BLaER1 treated with 17β-estradiol and CSF1 and Interleukin-3, amounts not matched to agents 10 nM and 100 nM (cell line): ENCODE measurements at regions not wholly inside any gene's neighbourhood (a gene's known extent, or its start where the extent isn't known, plus 50 kb on each side); places are given as distances from the start of the nearest gene placed in this dataset.

Source experiments
- H3K27ac ChIP-seq, 11 experiments: shearing (Covaris generic); formaldehyde crosslinking; 2 replicates each; pipeline ENCODE4 v1.8.1; 2022
- H3K27me3 ChIP-seq, 11 experiments: shearing (Covaris generic); formaldehyde crosslinking; 2 replicates each; pipeline ENCODE4 v1.8.1; 2022
- H3K36me3 ChIP-seq, 11 experiments: shearing (Covaris generic); formaldehyde crosslinking; 2 replicates each; pipeline ENCODE4 v1.8.1; 2022
- H3K4me1 ChIP-seq, 10 experiments: shearing (Covaris generic); formaldehyde crosslinking; 2 replicates each; pipeline ENCODE4 v1.8.1; 2022
- H3K4me2 ChIP-seq, 11 experiments: shearing (Covaris generic); formaldehyde crosslinking; 2 replicates each; pipeline ENCODE4 v1.8.1; 2022
- H3K4me3 ChIP-seq, 10 experiments: shearing (Covaris generic); formaldehyde crosslinking; 2 replicates each; pipeline ENCODE4 v1.8.1; 2022
- H3K9ac ChIP-seq, 11 experiments: shearing (Covaris generic); formaldehyde crosslinking; 2 replicates each; pipeline ENCODE4 v1.8.1; 2022
- H3K9me3 ChIP-seq, 11 experiments: shearing (Covaris generic); formaldehyde crosslinking; replicated peaks in 1 of 11; 2 replicates each; pipeline ENCODE4 v1.8.1; 2022
- H4K20me1 ChIP-seq, 11 experiments: shearing (Covaris generic); formaldehyde crosslinking; 2 replicates each; pipeline ENCODE4 v1.8.1; 2022
- Cebpa-rat ChIP-seq, 11 experiments: shearing (Covaris generic); IDR thresholded peaks; 2 replicates each; pipeline ENCODE4 v1.8.1; 2022

GRCh38 chr12:113569806-113570205 is 98.1 kb upstream of the LHX5 start:
- no peaks in the 10 kb centered on the region for H3K27me3 ChIP-seq
- no peak for TF ChIP-seq Cebpa-rat (IDR thresholded peaks at IDR 0.05)
- H4K20me1 ChIP-seq: no peaks in the 10 kb centered on the region; a peak in 1 of 22 replicates

GRCh38 chr12:113568021-113568420 is 96.3 kb upstream of the LHX5 start:
- no peak for TF ChIP-seq Cebpa-rat (IDR thresholded peaks at IDR 0.05)
- Histone ChIP-seq H3K36me3 (no peaks in the 10 kb centered on the region), H3K4me2 (no peak overlapping the region), H3K4me1 (no peaks in the 10 kb centered on the region), H3K27me3 (no peaks in the 10 kb centered on the region; a peak in 1 of 22 replicates), H3K27ac (no peak overlapping the region), H3K9me3 (no peaks in the 10 kb centered on the region), H4K20me1 (no peaks in the 10 kb centered on the region; a peak in 1 of 22 replicates), H3K4me3 (no peak overlapping the region), H3K9ac (no peak overlapping the region)

More at GRCh38 chr12:113569806-113570205, 98.1 kb upstream of the LHX5 start:
- Histone ChIP-seq H3K4me3 (no peak overlapping the region), H3K4me1 (no peaks in the 10 kb centered on the region), H3K9ac (no peak overlapping the region), H3K9me3 (no peaks in the 10 kb centered on the region), H3K4me2 (no peak overlapping the region), H3K36me3 (no peaks in the 10 kb centered on the region), H3K27ac (no peak overlapping the region)

- Histone ChIP-seq H3K9ac (no peak overlapping the region), H3K36me3 (no peaks in the 10 kb centered on the region), H3K4me2 (no peak overlapping the region), H3K4me3 (no peak overlapping the region), H4K20me1 (no peaks in the 10 kb centered on the region; a peak in 1 of 22 replicates), H3K9me3 (no peaks in the 10 kb centered on the region), H3K27me3 (no peaks in the 10 kb centered on the region; a peak in 1 of 22 replicates), H3K4me1 (no peaks in the 10 kb centered on the region), H3K27ac (no peak overlapping the region)
- TF ChIP-seq Cebpa-rat (IDR thresholded peaks at IDR 0.05): no peak
Measured at GRCh38 chr12:113565368-113565767, 93.7 kb upstream of the LHX5 start.

- Histone ChIP-seq H4K20me1 (no peaks in the 10 kb centered on the region; a peak in 1 of 22 replicates), H3K4me1 (no peaks in the 10 kb centered on the region), H3K36me3 (no peaks in the 10 kb centered on the region), H3K9ac (no peak overlapping the region), H3K4me2 (no peak overlapping the region), H3K4me3 (no peak overlapping the region), H3K27ac (no peak overlapping the region), H3K9me3 (no peaks in the 10 kb centered on the region), H3K27me3 (no peaks in the 10 kb centered on the region; a peak in 1 of 22 replicates)
- no peak for TF ChIP-seq Cebpa-rat (IDR thresholded peaks at IDR 0.05)
Measured at GRCh38 chr12:113561068-113561780, 89.6 kb upstream of the LHX5 start.

GRCh38 chr12:113559466-113559865 is 87.8 kb upstream of the LHX5 start:
- Histone ChIP-seq H4K20me1 (no peaks in the 10 kb centered on the region), H3K9me3 (no peaks in the 10 kb centered on the region), H3K4me1 (no peaks in the 10 kb centered on the region), H3K9ac (no peak overlapping the region), H3K36me3 (no peaks in the 10 kb centered on the region), H3K27ac (no peak overlapping the region), H3K4me2 (no peak overlapping the region), H3K27me3 (no peaks in the 10 kb centered on the region; a peak in 1 of 22 replicates), H3K4me3 (no peak overlapping the region)
- no peak for TF ChIP-seq Cebpa-rat (IDR thresholded peaks at IDR 0.05)

- TF ChIP-seq Cebpa-rat (IDR thresholded peaks at IDR 0.05): no peak
- no peaks in the 10 kb centered on the region for H3K4me1 ChIP-seq
- no peak overlapping the region for H3K4me2 ChIP-seq
- no peak overlapping the region for H3K9ac ChIP-seq
- H3K9me3 ChIP-seq: no peaks in the 10 kb centered on the region
- no peak overlapping the region for H3K4me3 ChIP-seq
- H4K20me1 ChIP-seq: no peaks in the 10 kb centered on the region
- no peaks in the 10 kb centered on the region for H3K36me3 ChIP-seq
- no peaks in the 10 kb centered on the region for H3K27me3 ChIP-seq
- H3K27ac ChIP-seq: no peak overlapping the region
Measured at GRCh38 chr12:113555226-113555625, 83.6 kb upstream of the LHX5 start.

- H3K27ac ChIP-seq: no peak overlapping the region
- H4K20me1 ChIP-seq: no peaks in the 10 kb centered on the region
- H3K4me3 ChIP-seq: no peak overlapping the region
- peaks cover 0 to 3% (median 0%) of the 10 kb centered on the region in 10 experiments; a peak in 4 of 20 replicates for H3K4me1 ChIP-seq
- H3K36me3 ChIP-seq: no peaks in the 10 kb centered on the region
- H3K4me2 ChIP-seq: no peak overlapping the region
- peaks cover 0 to under 1% (median 0%) of the 10 kb centered on the region in 11 experiments; a peak in 1 of 22 replicates for H3K27me3 ChIP-seq
- peaks cover 0 to 6% (median 0%) of the 10 kb centered on the region in 11 experiments; a peak in 4 of 22 replicates for H3K9me3 ChIP-seq
- H3K9ac ChIP-seq: no peak overlapping the region
- no peak for TF ChIP-seq Cebpa-rat (IDR thresholded peaks at IDR 0.05)
Measured at GRCh38 chr12:113552760-113553159, 81.1 kb upstream of the LHX5 start.

GRCh38 chr12:113551563-113551962 is 79.9 kb upstream of the LHX5 start:
- Histone ChIP-seq H3K36me3 (no peaks in the 10 kb centered on the region), H3K4me3 (no peak overlapping the region), H3K9me3 (peaks cover 0 to 6% (median 0%) of the 10 kb centered on the region in 11 experiments; a peak in 4 of 22 replicates), H4K20me1 (no peaks in the 10 kb centered on the region), H3K4me2 (no peak overlapping the region), H3K27ac (no peak overlapping the region), H3K4me1 (peaks cover 0 to 9% (median 0%) of the 10 kb centered on the region in 10 experiments; a peak in 6 of 20 replicates), H3K27me3 (peaks cover 0 to 3% (median 0%) of the 10 kb centered on the region in 11 experiments; a peak in 1 of 22 replicates), H3K9ac (no peak overlapping the region)
- no peak for TF ChIP-seq Cebpa-rat (IDR thresholded peaks at IDR 0.05)

- H3K9me3 ChIP-seq: peaks cover 0 to 6% (median 0%) of the 10 kb centered on the region in 11 experiments; a peak in 4 of 22 replicates
- no peaks in the 10 kb centered on the region for H4K20me1 ChIP-seq
- H3K4me1 ChIP-seq: peaks cover 0 to 15% (median 0%) of the 10 kb centered on the region in 10 experiments; a peak in 6 of 20 replicates
- no peak overlapping the region for H3K4me2 ChIP-seq
- H3K27me3 ChIP-seq: peaks cover 0 to 3% (median 0%) of the 10 kb centered on the region in 11 experiments; a peak in 1 of 22 replicates
- no peak overlapping the region for H3K4me3 ChIP-seq
- no peak overlapping the region for H3K27ac ChIP-seq
- H3K9ac ChIP-seq: no peak overlapping the region
- no peaks in the 10 kb centered on the region for H3K36me3 ChIP-seq
- no peak for TF ChIP-seq Cebpa-rat (IDR thresholded peaks at IDR 0.05)
Measured at GRCh38 chr12:113548467-113548866, 76.8 kb upstream of the LHX5 start.
